ENCODE measurements at regions not wholly inside any gene's neighbourhood (a gene's known extent, or its start where the extent isn't known, plus 50 kb on each side); places are given as distances from the start of the nearest gene placed in this dataset.
"Not testable (repeated sequence)": the region's sequence is repeated elsewhere in the genome, so short reads cannot be mapped to it uniquely, and the experiment has no call there.

DNA sequence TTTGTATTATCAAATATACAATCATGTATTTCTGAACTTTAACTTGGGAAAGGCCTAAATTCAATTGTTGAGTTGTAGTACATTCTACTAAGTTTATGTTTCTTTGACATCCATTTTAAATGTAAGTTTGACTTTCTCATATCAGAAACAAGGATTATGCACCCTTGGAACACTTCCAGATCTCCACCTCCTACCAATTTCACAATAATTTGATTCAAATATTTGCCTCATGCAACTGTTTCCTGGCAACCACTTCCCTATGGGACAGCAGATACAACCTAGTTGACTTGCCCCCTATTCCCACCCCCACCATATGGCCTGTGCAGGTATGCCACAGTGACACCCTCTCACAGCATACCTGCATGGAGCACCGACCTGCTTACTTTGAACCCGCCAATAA lies 506.4 kb upstream of the PABPC4L start:
- no peak for TF ChIP-seq CTCF (IDR thresholded peaks at IDR 0.05; ENCODE audit: borderline replicate concordance, insufficient read depth, low read depth, low read length)
- H3K4me3 ChIP-seq (ENCODE audit: low read depth, low read length): no peak overlapping the region

- no peak overlapping the region for H3K4me3 ChIP-seq (ENCODE audit: low read depth, low read length)
- TF ChIP-seq CTCF (IDR thresholded peaks at IDR 0.05; ENCODE audit: borderline replicate concordance, insufficient read depth, low read depth, low read length): no peak
Observed at GRCh38 chr4:134702374-134702773, 500.8 kb upstream of the PABPC4L start.

DNA sequence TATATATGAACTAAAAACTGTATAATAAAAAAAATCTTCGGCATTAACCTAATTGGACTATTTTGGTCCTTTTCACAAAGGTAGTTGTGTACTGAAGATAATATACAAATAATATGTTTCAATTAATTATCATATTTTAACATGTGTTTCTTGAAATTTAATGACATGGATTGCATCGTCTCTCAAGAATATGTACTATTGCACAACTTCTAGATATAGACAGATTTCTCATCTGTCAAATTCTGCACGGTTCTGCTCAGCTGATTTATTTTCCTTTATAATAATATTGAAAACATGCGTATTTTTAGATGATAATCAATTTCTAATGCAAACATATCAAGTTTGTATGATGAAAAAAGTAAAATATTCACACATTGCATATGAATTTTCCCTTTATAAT lies 498.7 kb upstream of the PABPC4L start:
- H3K4me3 ChIP-seq (ENCODE audit: low read depth, low read length): no peak overlapping the region
- no peak for TF ChIP-seq CTCF (IDR thresholded peaks at IDR 0.05; ENCODE audit: borderline replicate concordance, insufficient read depth, low read depth, low read length)

- not testable (repeated sequence) for H3K4me3 ChIP-seq (ENCODE audit: low read depth, low read length)
Observed at GRCh38 chr4:134698831-134699230, 497.2 kb upstream of the PABPC4L start.

- H3K4me3 ChIP-seq (ENCODE audit: low read depth, low read length): no peak overlapping the region
- TF ChIP-seq CTCF (IDR thresholded peaks at IDR 0.05; ENCODE audit: borderline replicate concordance, insufficient read depth, low read depth, low read length): no peak
Observed at GRCh38 chr4:134695433-134695832, 493.8 kb upstream of the PABPC4L start.

- no peak overlapping the region for H3K4me3 ChIP-seq (ENCODE audit: low read depth, low read length)
- TF ChIP-seq CTCF (IDR thresholded peaks at IDR 0.05; ENCODE audit: borderline replicate concordance, insufficient read depth, low read depth, low read length): no peak
Observed at GRCh38 chr4:134691915-134692314, 490.3 kb upstream of the PABPC4L start.

DNA sequence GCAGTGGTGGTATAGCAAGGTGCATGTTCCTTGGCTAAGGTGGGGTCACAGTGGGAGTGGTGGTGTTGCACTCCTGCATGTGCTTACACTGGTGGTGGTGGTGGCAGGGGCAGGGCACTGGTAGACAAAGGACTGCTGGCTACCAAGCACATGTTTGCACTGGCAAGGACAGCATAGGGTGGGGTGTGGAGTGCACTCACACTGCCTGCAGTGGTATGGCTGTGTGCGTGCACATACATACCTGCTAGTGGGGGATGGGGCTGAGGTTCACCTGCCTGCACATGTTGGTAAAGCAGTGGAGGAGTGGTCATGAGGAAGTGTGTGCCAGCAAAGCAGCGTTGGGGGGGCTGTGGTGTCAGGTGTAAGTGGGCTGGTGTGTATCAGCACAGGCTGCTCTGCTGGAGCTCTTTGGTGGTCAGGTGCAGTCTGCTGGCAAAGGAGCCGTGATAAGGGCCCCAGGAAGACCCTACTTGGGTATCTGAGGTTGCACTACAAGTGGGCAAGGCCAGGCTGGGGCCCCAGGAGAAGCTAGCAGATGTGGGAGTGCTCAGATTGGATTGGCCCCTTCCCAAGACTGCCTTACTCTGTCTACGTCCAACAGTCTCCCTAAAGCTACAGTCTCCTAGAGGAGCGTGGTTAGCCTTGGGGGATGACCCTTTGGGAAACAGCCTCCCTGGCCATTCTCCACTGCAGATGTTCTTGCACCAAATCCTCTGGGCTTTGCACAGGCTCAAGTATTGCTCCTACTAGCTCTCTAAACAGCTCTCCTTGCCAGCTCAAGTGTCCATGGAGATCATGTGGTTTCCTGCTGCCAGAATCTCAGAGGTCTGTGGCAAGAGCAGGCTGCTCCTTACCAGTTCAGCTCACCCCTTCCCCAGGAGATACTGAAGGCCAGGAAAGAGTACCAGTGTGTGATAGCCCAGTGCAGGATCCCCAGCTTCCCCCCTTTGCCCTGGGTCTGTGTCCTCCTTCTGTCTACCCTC lies 486.3 kb upstream of the PABPC4L start:
- no peak overlapping the region for H3K4me3 ChIP-seq (ENCODE audit: low read depth, low read length)
- no peak for TF ChIP-seq CTCF (IDR thresholded peaks at IDR 0.05; ENCODE audit: borderline replicate concordance, insufficient read depth, low read depth, low read length)

Measured in GM12875 (cell line).